VCaP (cell line): ENCODE measurements at regions not wholly inside any gene's neighbourhood (a gene's known extent, or its start where the extent isn't known, plus 50 kb on each side); places are given as distances from the start of the nearest gene placed in this dataset.

Source experiments
- H3K27ac ChIP-seq: fragments of 450-650 bp; 2 replicates; pipeline ENCODE4 v1.5.1; 2017
- TF ChIP-seq, protein P1 (sequence below): fragments of 450-650 bp; conservative IDR thresholded peaks from 2 replicates; pipeline ENCODE4 v1.5.1; 2017; ENCODE audit warnings: mild to moderate bottlenecking, moderate library complexity

DNA sequence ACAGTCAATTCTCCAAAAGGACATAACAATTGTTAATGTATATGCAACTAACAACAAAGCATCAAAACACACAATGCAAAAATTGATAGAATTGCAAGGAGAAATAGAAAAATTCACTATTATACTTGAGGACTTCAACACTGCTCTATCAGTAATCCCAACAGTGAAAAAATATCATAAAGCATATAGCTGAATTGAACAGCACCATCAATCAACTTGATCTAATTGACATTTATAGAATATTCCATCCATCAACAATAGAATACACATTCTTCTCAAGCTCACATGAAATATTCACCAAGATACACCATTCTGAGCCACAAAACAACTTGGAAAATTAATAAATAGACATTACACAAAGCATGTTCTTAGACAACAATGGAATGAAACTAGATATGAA, 60.1 kb upstream of the ASXL3 start:
- H3K27ac ChIP-seq = no peak overlapping the region
- TF ChIP-seq, protein P1, sequence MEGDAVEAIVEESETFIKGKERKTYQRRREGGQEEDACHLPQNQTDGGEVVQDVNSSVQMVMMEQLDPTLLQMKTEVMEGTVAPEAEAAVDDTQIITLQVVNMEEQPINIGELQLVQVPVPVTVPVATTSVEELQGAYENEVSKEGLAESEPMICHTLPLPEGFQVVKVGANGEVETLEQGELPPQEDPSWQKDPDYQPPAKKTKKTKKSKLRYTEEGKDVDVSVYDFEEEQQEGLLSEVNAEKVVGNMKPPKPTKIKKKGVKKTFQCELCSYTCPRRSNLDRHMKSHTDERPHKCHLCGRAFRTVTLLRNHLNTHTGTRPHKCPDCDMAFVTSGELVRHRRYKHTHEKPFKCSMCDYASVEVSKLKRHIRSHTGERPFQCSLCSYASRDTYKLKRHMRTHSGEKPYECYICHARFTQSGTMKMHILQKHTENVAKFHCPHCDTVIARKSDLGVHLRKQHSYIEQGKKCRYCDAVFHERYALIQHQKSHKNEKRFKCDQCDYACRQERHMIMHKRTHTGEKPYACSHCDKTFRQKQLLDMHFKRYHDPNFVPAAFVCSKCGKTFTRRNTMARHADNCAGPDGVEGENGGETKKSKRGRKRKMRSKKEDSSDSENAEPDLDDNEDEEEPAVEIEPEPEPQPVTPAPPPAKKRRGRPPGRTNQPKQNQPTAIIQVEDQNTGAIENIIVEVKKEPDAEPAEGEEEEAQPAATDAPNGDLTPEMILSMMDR = no peak

DNA sequence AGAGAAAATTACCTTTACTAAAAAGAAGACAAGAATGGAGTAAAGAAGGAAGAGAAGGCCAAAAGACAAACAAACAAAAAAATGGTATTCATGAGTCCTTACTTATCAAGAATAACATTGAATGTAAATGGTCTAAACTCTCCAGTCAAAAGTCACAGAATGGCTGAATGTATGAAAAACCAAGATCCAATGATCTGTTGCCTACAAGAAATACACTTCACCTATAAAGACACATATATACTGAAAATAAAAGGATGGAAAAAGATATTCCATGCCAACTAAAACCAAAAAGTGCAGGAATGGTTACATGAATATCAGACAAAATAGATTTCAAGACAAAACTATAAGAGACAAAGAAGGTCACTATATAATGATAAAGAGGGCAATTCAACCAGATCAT, 65.0 kb upstream of the ASXL3 start:
- H3K27ac ChIP-seq = no peak overlapping the region
- TF ChIP-seq, protein P1 = no peak

DNA sequence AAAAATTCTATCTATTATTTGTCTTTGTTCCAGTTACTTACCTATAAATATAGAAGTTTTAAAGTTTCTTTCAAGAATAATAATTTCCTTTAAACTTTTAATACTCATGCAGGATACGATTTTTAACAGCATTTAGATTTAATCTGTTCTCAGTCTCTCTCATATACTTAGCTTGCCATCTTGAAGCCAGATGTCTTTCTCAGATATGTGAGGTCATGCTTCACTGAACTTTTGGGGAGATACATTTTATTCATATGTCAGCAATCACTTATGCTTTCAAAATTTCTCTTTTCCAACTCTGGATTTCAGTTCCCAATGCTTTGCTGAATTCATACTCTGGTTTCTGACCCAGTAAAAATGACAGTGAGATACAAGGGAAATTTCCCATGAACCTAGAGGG, 66.5 kb upstream of the CCDC178 start:
- TF ChIP-seq, protein P1 = no peak

DNA sequence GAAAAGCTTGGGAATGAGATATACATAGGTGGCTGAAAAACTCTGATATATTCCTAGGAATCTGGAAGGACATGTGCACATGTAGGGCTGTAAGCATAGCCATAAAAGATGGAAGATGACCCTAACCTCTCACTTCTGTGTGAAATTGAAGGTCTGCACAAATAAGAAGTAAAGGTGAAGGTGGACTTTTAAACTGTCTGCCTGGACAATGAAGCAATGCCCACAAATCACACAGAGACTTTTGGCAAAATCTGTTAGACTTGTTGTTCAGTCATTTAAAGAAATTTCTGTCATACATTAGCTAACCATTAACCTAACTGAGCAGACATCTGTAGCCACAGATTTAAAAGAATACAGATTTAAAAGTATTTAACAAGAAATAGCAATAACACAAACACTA, 65.3 kb upstream of the CCDC178 start:
- TF ChIP-seq, protein P1 = no peak
- H3K27ac ChIP-seq = no peak overlapping the region

More for the DNA sequence above, 66.5 kb upstream of the CCDC178 start:
- H3K27ac ChIP-seq = no peak overlapping the region

DNA sequence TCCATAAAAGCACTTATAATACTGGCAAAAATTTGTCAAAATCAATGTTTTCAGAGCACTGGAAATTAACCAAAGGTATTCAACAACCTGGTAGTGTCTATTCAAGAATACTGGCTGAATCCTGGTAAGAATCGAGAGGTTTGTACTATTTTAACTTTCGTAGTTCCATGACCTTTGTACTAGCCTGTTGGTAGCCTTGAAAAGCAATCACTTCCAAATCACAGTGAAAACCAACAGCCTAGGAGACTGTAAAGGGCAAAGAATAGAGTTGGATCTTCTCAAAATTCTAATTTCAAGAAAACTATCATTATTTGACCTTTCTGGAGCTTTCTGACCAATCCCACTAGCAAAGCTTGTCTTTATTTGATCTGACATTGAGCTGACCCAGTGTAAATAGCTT, 64.8 kb upstream of the CCDC178 start:
- TF ChIP-seq, protein P1 = no peak
- no peak overlapping the region for H3K27ac ChIP-seq

DNA sequence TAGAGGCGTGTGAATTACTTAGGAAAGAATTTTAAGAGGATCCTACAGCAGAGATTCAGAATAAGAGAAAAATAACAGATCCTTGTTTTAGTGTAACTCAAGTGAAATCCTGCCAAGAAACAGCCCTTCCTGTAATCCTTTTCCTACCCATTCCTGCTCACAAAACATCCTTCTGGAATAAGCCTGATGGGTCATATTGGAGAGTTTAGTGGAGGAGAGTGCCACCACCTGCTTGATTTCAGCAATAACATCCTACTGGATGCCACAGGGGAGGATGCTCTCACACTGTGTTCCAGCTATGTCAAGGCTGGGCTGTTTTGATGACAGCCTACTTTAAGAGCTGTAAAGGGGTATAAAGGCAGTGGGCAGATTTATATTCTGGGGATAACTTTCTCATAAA, 54.8 kb upstream of the CCDC178 start:
- TF ChIP-seq, protein P1 = peak; percentile 72
- no peak overlapping the region for H3K27ac ChIP-seq
